Ascending aorta (tissue), 2 donors: ENCODE measurements at regions not wholly inside any gene's neighbourhood (a gene's known extent, or its start where the extent isn't known, plus 50 kb on each side); places are given as distances from the start of the nearest gene placed in this dataset.

Experiments used
- DNase-seq, 2 donors: peaks; one replicate each; pipeline ENCODE4 v3.0.0-alpha.2; 2019; ENCODE audit warnings: low spot score in 2 of 2
- H3K27ac ChIP-seq, 2 donors: fragments of 200-600 bp; sonication (generic); one replicate each; pipeline ENCODE4 v1.5.1; 2016 to 2017; ENCODE audit warnings: mild to moderate bottlenecking in 1 of 2
- H3K27me3 ChIP-seq: fragments of 200-600 bp; sonication (generic); one replicate; pipeline ENCODE4 v1.5.1; 2017
- H3K36me3 ChIP-seq, 2 donors: fragments of 200-600 bp; sonication (generic); one replicate each; pipeline ENCODE4 v1.5.1; 2016
- H3K4me1 ChIP-seq, 2 donors: fragments of 200-600 bp; sonication (generic); one replicate each; pipeline ENCODE4 v1.5.1; 2016 to 2017; ENCODE audit warnings: mild to moderate bottlenecking in 1 of 2
- H3K4me3 ChIP-seq, 2 donors: fragments of 200-600 bp; sonication (generic); one replicate each; pipeline ENCODE4 v1.5.1; 2016 to 2017; ENCODE audit warnings: mild to moderate bottlenecking in 1 of 2
- H3K9me3 ChIP-seq, 2 donors: fragments of 200-600 bp; sonication (generic); one replicate each; pipeline ENCODE4 v1.5.1; 2016
- intact Hi-C: fragments of 100-400 bp; cut with DNase I; formaldehyde crosslinking; loops from one replicate; pipeline ENCODE4 v1.15.1; 2023
- TF ChIP-seq, protein P1 (sequence below), 3 experiments: fragments of 200-600 bp in 2 of 3; fragments of 450-650 bp in 1 of 3; sonication (generic) in 2 of 3; IDR thresholded peaks; one replicate each; pipeline ENCODE4 v1.5.1; 2016 to 2019; ENCODE audit warnings: antibody characterized with exemption in 3 of 3, mild to moderate bottlenecking in 1 of 3, moderate library complexity in 1 of 3

DNA sequence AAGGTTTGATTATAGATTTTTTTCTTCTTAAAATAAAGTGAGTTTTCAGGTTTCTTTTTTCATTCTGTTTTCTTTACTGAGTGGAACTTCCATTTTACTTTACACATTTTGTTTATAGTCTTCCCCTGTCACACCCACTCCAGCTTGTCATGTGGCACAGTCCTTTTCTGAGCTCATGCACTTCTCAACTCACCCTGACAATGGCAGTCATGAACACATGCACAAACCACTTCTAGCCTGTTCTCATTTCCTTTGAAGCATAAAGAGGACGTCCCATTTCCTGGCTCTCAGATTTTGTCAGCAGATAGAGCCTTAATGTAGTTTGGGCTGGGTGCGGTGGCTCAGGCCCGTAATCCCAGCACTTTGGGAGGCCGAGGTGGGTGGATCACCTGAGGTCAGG is 168.0 kb downstream of the AHSP start:
- H3K27ac ChIP-seq: no peak overlapping the region
- DNase-seq: no peak
- no peaks in the 10 kb centered on the region for H3K36me3 ChIP-seq
- no peak overlapping the region for H3K4me3 ChIP-seq
- no peaks in the 10 kb centered on the region for H3K9me3 ChIP-seq
- H3K4me1 ChIP-seq: no peaks in the 10 kb centered on the region
- H3K27me3 ChIP-seq: no peaks in the 10 kb centered on the region
- TF ChIP-seq, protein P1, sequence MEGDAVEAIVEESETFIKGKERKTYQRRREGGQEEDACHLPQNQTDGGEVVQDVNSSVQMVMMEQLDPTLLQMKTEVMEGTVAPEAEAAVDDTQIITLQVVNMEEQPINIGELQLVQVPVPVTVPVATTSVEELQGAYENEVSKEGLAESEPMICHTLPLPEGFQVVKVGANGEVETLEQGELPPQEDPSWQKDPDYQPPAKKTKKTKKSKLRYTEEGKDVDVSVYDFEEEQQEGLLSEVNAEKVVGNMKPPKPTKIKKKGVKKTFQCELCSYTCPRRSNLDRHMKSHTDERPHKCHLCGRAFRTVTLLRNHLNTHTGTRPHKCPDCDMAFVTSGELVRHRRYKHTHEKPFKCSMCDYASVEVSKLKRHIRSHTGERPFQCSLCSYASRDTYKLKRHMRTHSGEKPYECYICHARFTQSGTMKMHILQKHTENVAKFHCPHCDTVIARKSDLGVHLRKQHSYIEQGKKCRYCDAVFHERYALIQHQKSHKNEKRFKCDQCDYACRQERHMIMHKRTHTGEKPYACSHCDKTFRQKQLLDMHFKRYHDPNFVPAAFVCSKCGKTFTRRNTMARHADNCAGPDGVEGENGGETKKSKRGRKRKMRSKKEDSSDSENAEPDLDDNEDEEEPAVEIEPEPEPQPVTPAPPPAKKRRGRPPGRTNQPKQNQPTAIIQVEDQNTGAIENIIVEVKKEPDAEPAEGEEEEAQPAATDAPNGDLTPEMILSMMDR (IDR thresholded peaks at IDR 0.05): no peak
- intact Hi-C loops: no loop called here

- no peak for DNase-seq
- Histone ChIP-seq H3K4me3 (no peak overlapping the region), H3K27ac (no peak overlapping the region), H3K27me3 (no peaks in the 10 kb centered on the region), H3K9me3 (no peaks in the 10 kb centered on the region), H3K36me3 (no peaks in the 10 kb centered on the region), H3K4me1 (no peaks in the 10 kb centered on the region)
- TF ChIP-seq, protein P1 (IDR thresholded peaks at IDR 0.05): peak in 1 of 3 experiments; percentile 8
- intact Hi-C loops: no loop called here
Measured at GRCh38 chr16:31696968-31697743, 169.5 kb downstream of the AHSP start.

DNA sequence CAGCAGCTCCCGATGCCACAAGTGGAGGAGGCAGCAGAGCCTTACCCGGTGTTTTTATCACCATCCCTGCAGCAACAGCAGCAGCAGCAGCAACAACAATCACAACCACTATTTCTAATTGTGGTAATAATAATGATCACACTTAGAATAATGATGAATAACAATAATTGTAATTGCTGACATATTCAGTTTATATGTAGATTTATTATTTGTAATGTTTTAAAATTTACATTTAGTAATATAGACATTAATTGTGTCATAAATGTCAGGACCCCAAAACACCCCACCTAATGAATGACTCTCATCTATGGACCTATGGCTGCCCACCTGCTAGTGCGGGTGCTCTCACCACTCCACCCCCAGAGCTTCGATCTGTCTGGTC is 170.0 kb downstream of the AHSP start:
- Histone ChIP-seq H3K9me3 (no peaks in the 10 kb centered on the region), H3K36me3 (no peaks in the 10 kb centered on the region), H3K4me3 (no peak overlapping the region), H3K27ac (no peak overlapping the region), H3K4me1 (no peaks in the 10 kb centered on the region), H3K27me3 (no peaks in the 10 kb centered on the region)
- TF ChIP-seq, protein P1 (IDR thresholded peaks at IDR 0.05): no peak
- intact Hi-C loops: no loop called here
- DNase-seq: no peak

GRCh38 chr16:31698901-31699300 is 171.2 kb downstream of the AHSP start:
- H3K4me1 ChIP-seq: no peaks in the 10 kb centered on the region
- H3K9me3 ChIP-seq: no peaks in the 10 kb centered on the region
- no peak overlapping the region for H3K4me3 ChIP-seq
- TF ChIP-seq, protein P1 (IDR thresholded peaks at IDR 0.05): no peak
- H3K27me3 ChIP-seq: no peaks in the 10 kb centered on the region
- H3K27ac ChIP-seq: no peak overlapping the region
- H3K36me3 ChIP-seq: peaks cover 0 to 2% of the 10 kb centered on the region in 2 donors
- DNase-seq: no peak
- intact Hi-C loops: no loop called here

- no peaks in the 10 kb centered on the region for H3K9me3 ChIP-seq
- TF ChIP-seq, protein P1 (IDR thresholded peaks at IDR 0.05): no peak
- H3K4me1 ChIP-seq: no peaks in the 10 kb centered on the region
- no peaks in the 10 kb centered on the region for H3K27me3 ChIP-seq
- peak overlapping the region in 1 of 2 donors; percentile 79 for H3K4me3 ChIP-seq
- no peak overlapping the region for H3K27ac ChIP-seq
- intact Hi-C loops: no loop called here
- DNase-seq: no peak
- peaks cover 0 to 3% of the 10 kb centered on the region in 2 donors for H3K36me3 ChIP-seq
Measured at GRCh38 chr16:31699601-31700000, 171.9 kb downstream of the AHSP start.

GRCh38 chr16:31700200-31700529 is 172.5 kb downstream of the AHSP start:
- peaks cover 0 to 8% of the 10 kb centered on the region in 2 donors for H3K36me3 ChIP-seq
- H3K9me3 ChIP-seq: no peaks in the 10 kb centered on the region
- no peaks in the 10 kb centered on the region for H3K4me1 ChIP-seq
- no peak for DNase-seq
- TF ChIP-seq, protein P1 (IDR thresholded peaks at IDR 0.05): no peak
- intact Hi-C loops: no loop called here
- H3K4me3 ChIP-seq: peak overlapping the region; percentile 79 to 81
- no peak overlapping the region for H3K27ac ChIP-seq
- H3K27me3 ChIP-seq: no peaks in the 10 kb centered on the region
